IPS DF 6.9 (cell line): ENCODE measurements at regions not wholly inside any gene's neighbourhood (a gene's known extent, or its start where the extent isn't known, plus 50 kb on each side); places are given as distances from the start of the nearest gene placed in this dataset.

Experiments
- DNase-seq: peaks from one replicate; pipeline ENCODE4 v3.0.0-alpha.2; 2013; ENCODE audit warnings: low read depth, low spot score
- H3K27ac ChIP-seq: one replicate; pipeline ENCODE4 v1.5.1; 2013; ENCODE audit warnings: low read length, control low read depth
- H3K27me3 ChIP-seq: 2 replicates; pipeline ENCODE4 v1.6.1; 2013; ENCODE audit warnings: mild to moderate bottlenecking, low read length; ENCODE audit not compliant: control insufficient read depth, insufficient read depth
- H3K36me3 ChIP-seq: 2 replicates; pipeline ENCODE4 v1.6.1; 2013; ENCODE audit warnings: low read length; ENCODE audit not compliant: control insufficient read depth, insufficient read depth
- H3K4me1 ChIP-seq: 2 replicates; pipeline ENCODE4 v1.6.1; 2013; ENCODE audit warnings: low read length; ENCODE audit not compliant: control insufficient read depth, insufficient read depth
- H3K4me3 ChIP-seq: 2 replicates; pipeline ENCODE4 v1.5.1; 2013; ENCODE audit warnings: mild to moderate bottlenecking, low read length
- H3K9me3 ChIP-seq: 2 replicates; pipeline ENCODE4 v1.6.1; 2013; ENCODE audit warnings: low read length, inconsistent platforms; ENCODE audit not compliant: control insufficient read depth, insufficient read depth
- WGBS: extraction: QIAGEN DNeasy Blood & Tissue Kit; methylation state at CpG from one replicate; pipeline ENCODE4 v1.1.7; 2013; ENCODE audit warnings: mixed read lengths, missing lambda C conversion rate; ENCODE audit not compliant: insufficient read length, insufficient coverage; 5-methylcytosine and 5-hydroxymethylcytosine counted together

- H3K27me3 ChIP-seq: no peaks in the 10 kb centered on the region
- no peaks in the 10 kb centered on the region for H3K36me3 ChIP-seq
- H3K27ac ChIP-seq: no peak overlapping the region
- H3K4me1 ChIP-seq: no peaks in the 10 kb centered on the region
- DNase-seq: no peak
- no CpG with 5 or more reads among the region's 2 CpGs for WGBS
- no peak overlapping the region for H3K4me3 ChIP-seq
- H3K9me3 ChIP-seq: no peaks in the 10 kb centered on the region
Measured at GRCh38 chrX:35743331-35743730, 54.8 kb upstream of the MAGEB16 start.
